ENCODE measurements at regions not wholly inside any gene's neighbourhood (a gene's known extent, or its start where the extent isn't known, plus 50 kb on each side); places are given as distances from the start of the nearest gene placed in this dataset.
"Not testable (repeated sequence)": the region's sequence is repeated elsewhere in the genome, so short reads cannot be mapped to it uniquely, and the experiment has no call there.

DNA sequence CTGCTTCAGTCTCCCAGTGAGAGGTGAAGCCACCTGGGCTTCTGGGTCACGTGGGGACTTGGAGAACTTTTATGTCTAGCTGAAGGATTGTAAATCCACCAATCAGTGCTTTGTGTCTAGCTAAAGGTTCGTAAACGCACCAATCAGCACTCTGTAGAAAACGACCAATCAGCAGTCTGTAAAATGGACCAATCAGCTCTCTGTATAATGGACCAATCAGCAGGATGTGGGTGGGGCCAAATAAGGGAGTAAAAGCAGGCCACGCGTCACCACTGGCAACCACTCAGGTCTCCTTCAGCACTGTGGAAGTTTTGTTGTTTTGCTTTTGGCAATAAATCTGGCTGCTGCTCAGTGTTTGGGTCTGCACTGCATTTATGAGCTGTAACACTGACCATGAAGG is 69.1 kb upstream of the NREP start:
- Histone ChIP-seq H3K4me2 (ENCODE audit: low read length) (no peak overlapping the region), H3K4me3 (ENCODE audit: insufficient read depth, low read depth, low read length) (no peak overlapping the region), H3K79me2 (ENCODE audit: insufficient read depth, low read length) (no peaks in the 10 kb centered on the region), H4K20me1 (ENCODE audit: insufficient read depth, low read length) (no peaks in the 10 kb centered on the region), H3K27ac (ENCODE audit: low read depth, low read length) (no peak overlapping the region), H3K27me3 (ENCODE audit: insufficient read depth, low read length) (no peaks in the 10 kb centered on the region), H3K9ac (ENCODE audit: low read length) (no peak overlapping the region), H3K36me3 (ENCODE audit: insufficient read depth, low read length) (no peaks in the 10 kb centered on the region), H3K9me3 (ENCODE audit: insufficient read depth, low read depth, low read length) (no peaks in the 10 kb centered on the region), H3K4me1 (ENCODE audit: insufficient read depth, low read length) (peaks cover 16% of the 10 kb centered on the region), H2AFZ (ENCODE audit: low read depth, low read length) (no peak overlapping the region)
- H3K9me3 Mint-ChIP-seq (ENCODE audit: unreplicated experiment): no peaks in the 10 kb centered on the region
- DNase-seq (ENCODE audit: low read depth): no peak
- H3K4me3 Mint-ChIP-seq (ENCODE audit: unreplicated experiment): no peak overlapping the region
- H3K27me3 Mint-ChIP-seq (ENCODE audit: low read depth, unreplicated experiment): no peaks in the 10 kb centered on the region
- H3K4me1 Mint-ChIP-seq (ENCODE audit: low read depth, unreplicated experiment): peaks cover 16% of the 10 kb centered on the region
- H3K36me3 Mint-ChIP-seq (ENCODE audit: low read depth, unreplicated experiment): no peaks in the 10 kb centered on the region
- FAIRE-seq: no peak
- TF ChIP-seq EZH2 (IDR thresholded peaks at IDR 0.05; ENCODE audit: insufficient read depth, low read length): no peak
- TF ChIP-seq, protein P1, sequence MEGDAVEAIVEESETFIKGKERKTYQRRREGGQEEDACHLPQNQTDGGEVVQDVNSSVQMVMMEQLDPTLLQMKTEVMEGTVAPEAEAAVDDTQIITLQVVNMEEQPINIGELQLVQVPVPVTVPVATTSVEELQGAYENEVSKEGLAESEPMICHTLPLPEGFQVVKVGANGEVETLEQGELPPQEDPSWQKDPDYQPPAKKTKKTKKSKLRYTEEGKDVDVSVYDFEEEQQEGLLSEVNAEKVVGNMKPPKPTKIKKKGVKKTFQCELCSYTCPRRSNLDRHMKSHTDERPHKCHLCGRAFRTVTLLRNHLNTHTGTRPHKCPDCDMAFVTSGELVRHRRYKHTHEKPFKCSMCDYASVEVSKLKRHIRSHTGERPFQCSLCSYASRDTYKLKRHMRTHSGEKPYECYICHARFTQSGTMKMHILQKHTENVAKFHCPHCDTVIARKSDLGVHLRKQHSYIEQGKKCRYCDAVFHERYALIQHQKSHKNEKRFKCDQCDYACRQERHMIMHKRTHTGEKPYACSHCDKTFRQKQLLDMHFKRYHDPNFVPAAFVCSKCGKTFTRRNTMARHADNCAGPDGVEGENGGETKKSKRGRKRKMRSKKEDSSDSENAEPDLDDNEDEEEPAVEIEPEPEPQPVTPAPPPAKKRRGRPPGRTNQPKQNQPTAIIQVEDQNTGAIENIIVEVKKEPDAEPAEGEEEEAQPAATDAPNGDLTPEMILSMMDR (IDR thresholded peaks at IDR 0.05; ENCODE audit: insufficient read depth, low read depth, low read length): no peak
- no peak overlapping the region for H3K27ac Mint-ChIP-seq (ENCODE audit: unreplicated experiment)

DNA sequence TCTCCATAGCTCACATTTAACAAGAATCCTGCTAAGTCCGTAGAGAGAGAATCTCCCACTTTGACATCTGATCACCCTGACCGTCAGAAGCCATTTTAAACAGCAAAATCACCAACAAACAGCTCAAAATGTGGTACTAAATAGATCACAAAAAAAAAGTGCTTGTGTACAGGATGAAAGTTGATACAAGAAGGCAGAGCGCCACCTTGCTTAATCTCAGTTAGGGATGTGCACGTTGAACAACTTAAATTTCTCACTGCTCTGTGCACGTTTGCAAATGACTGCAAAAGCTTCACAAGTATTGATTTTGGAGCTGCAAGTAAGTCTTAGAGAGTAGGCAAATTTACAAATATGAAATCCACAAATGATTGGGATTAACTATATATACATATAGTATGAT is 63.1 kb upstream of the NREP start:
- peaks cover 2% of the 10 kb centered on the region for H3K36me3 Mint-ChIP-seq (ENCODE audit: low read depth, unreplicated experiment)
- H3K36me3 ChIP-seq (ENCODE audit: insufficient read depth, low read length): no peaks in the 10 kb centered on the region

GRCh38 chr5:111819028-111819427 is 62.0 kb upstream of the NREP start:
- not testable (repeated sequence) for H3K36me3 Mint-ChIP-seq (ENCODE audit: low read depth, unreplicated experiment); H3K36me3 ChIP-seq (ENCODE audit: insufficient read depth, low read length); H3K27ac ChIP-seq (ENCODE audit: low read depth, low read length); H3K4me1 Mint-ChIP-seq (ENCODE audit: low read depth, unreplicated experiment); H2AFZ ChIP-seq (ENCODE audit: low read depth, low read length); H3K4me2 ChIP-seq (ENCODE audit: low read length); H3K9me3 ChIP-seq (ENCODE audit: insufficient read depth, low read depth, low read length); H3K9ac ChIP-seq (ENCODE audit: low read length); H3K27me3 ChIP-seq (ENCODE audit: insufficient read depth, low read length); H3K4me3 ChIP-seq (ENCODE audit: insufficient read depth, low read depth, low read length); H3K27me3 Mint-ChIP-seq (ENCODE audit: low read depth, unreplicated experiment); H4K20me1 ChIP-seq (ENCODE audit: insufficient read depth, low read length); H3K79me2 ChIP-seq (ENCODE audit: insufficient read depth, low read length); H3K4me1 ChIP-seq (ENCODE audit: insufficient read depth, low read length); H3K4me3 Mint-ChIP-seq (ENCODE audit: unreplicated experiment); FAIRE-seq; DNase-seq (ENCODE audit: low read depth); H3K9me3 Mint-ChIP-seq (ENCODE audit: unreplicated experiment)
- H3K27ac Mint-ChIP-seq (ENCODE audit: unreplicated experiment): peak overlapping the region; percentile 44

More for the DNA sequence above, 63.1 kb upstream of the NREP start:
- Histone ChIP-seq H3K9me3 (ENCODE audit: insufficient read depth, low read depth, low read length) (peaks cover 3% of the 10 kb centered on the region), H3K9ac (ENCODE audit: low read length) (no peak overlapping the region), H3K4me1 (ENCODE audit: insufficient read depth, low read length) (no peaks in the 10 kb centered on the region), H4K20me1 (ENCODE audit: insufficient read depth, low read length) (no peaks in the 10 kb centered on the region), H2AFZ (ENCODE audit: low read depth, low read length) (no peak overlapping the region), H3K27ac (ENCODE audit: low read depth, low read length) (no peak overlapping the region), H3K4me3 (ENCODE audit: insufficient read depth, low read depth, low read length) (no peak overlapping the region), H3K4me2 (ENCODE audit: low read length) (no peak overlapping the region), H3K79me2 (ENCODE audit: insufficient read depth, low read length) (no peaks in the 10 kb centered on the region), H3K27me3 (ENCODE audit: insufficient read depth, low read length) (no peaks in the 10 kb centered on the region)
- FAIRE-seq (no peak), DNase-seq (ENCODE audit: low read depth) (no peak)
- Mint-ChIP-seq H3K9me3 (ENCODE audit: unreplicated experiment) (peaks cover 6% of the 10 kb centered on the region), H3K4me1 (ENCODE audit: low read depth, unreplicated experiment) (no peaks in the 10 kb centered on the region), H3K27me3 (ENCODE audit: low read depth, unreplicated experiment) (no peaks in the 10 kb centered on the region), H3K27ac (ENCODE audit: unreplicated experiment) (no peak overlapping the region), H3K4me3 (ENCODE audit: unreplicated experiment) (no peak overlapping the region)
- no peak for TF ChIP-seq EZH2 (IDR thresholded peaks at IDR 0.05; ENCODE audit: insufficient read depth, low read length)
- TF ChIP-seq, protein P1 (IDR thresholded peaks at IDR 0.05; ENCODE audit: insufficient read depth, low read depth, low read length): no peak

Data from astrocyte (in vitro differentiated cells and primary cell).